Fibroblast of mammary gland (primary cell): ENCODE measurements at regions not wholly inside any gene's neighbourhood (a gene's known extent, or its start where the extent isn't known, plus 50 kb on each side); places are given as distances from the start of the nearest gene placed in this dataset.

ENCODE experiments used
- DNase-seq: peaks from one replicate; pipeline ENCODE4 v3.0.0-alpha.2; 2010; ENCODE audit warnings: low read depth
- H3K4me3 ChIP-seq: 2 replicates; pipeline ENCODE4 v1.5.1; 2011; ENCODE audit warnings: low read depth, mild to moderate bottlenecking, low read length, moderate library complexity; ENCODE audit not compliant: control insufficient read depth
- CTCF ChIP-seq: conservative IDR thresholded peaks from 2 replicates; pipeline ENCODE4 v1.5.1; 2011; ENCODE audit warnings: low read depth, low read length, inconsistent platforms; ENCODE audit not compliant: control insufficient read depth, insufficient read depth

- no peak overlapping the region for H3K4me3 ChIP-seq
- no peak for DNase-seq
- TF ChIP-seq CTCF: no peak
Observed at GRCh38 chr6:139905404-139906052, 531.1 kb upstream of the CITED2 start.

GRCh38 chr6:139904568-139904967 lies 530.1 kb upstream of the CITED2 start:
- no peak overlapping the region for H3K4me3 ChIP-seq
- no peak for DNase-seq
- no peak for TF ChIP-seq CTCF

GRCh38 chr6:139904158-139904533 lies 529.7 kb upstream of the CITED2 start:
- no peak overlapping the region for H3K4me3 ChIP-seq
- no peak for DNase-seq
- TF ChIP-seq CTCF: no peak

GRCh38 chr6:139903411-139904157 lies 529.1 kb upstream of the CITED2 start:
- TF ChIP-seq CTCF: no peak
- no peak for DNase-seq
- no peak overlapping the region for H3K4me3 ChIP-seq

GRCh38 chr6:139895205-139895793 lies 520.9 kb upstream of the CITED2 start:
- peak; percentile 13 for TF ChIP-seq CTCF
- no peak overlapping the region for H3K4me3 ChIP-seq
- DNase-seq: no peak

- DNase-seq: no peak
- no peak overlapping the region for H3K4me3 ChIP-seq
- TF ChIP-seq CTCF: no peak
Observed at GRCh38 chr6:139894271-139894670, 519.8 kb upstream of the CITED2 start.

GRCh38 chr6:139891471-139891870 lies 517.0 kb upstream of the CITED2 start:
- DNase-seq: peak; percentile 71
- no peak overlapping the region for H3K4me3 ChIP-seq
- TF ChIP-seq CTCF: no peak
